PC-9 (cell line): ENCODE measurements at regions not wholly inside any gene's neighbourhood (a gene's known extent, or its start where the extent isn't known, plus 50 kb on each side); places are given as distances from the start of the nearest gene placed in this dataset.
"Not testable (repeated sequence)": the region's sequence is repeated elsewhere in the genome, so short reads cannot be mapped to it uniquely, and the experiment has no call there.

ENCODE experiments used
- CTCF ChIP-seq: fragments of 200-600 bp; sonication (generic); conservative IDR thresholded peaks from 2 replicates; pipeline ENCODE4 v1.6.1; 2017; ENCODE audit warnings: mixed run types, antibody characterized with exemption, mild to moderate bottlenecking, moderate library complexity
- EZH2 ChIP-seq: fragments of 200-600 bp; sonication (generic); IDR thresholded peaks from 2 replicates; pipeline ENCODE4 v1.8.0; 2017; ENCODE audit warnings: antibody characterized with exemption, low read depth

GRCh38 chr10:85410586-85410985, 956.0 kb downstream of the GRID1 start:
- TF ChIP-seq CTCF, EZH2: not testable (repeated sequence)
